HL-60/S4 treated with phorbol 12-myristate 13-acetate at 8.2 ng/mL for 4 days and 3 days (cell line): ENCODE measurements at regions not wholly inside any gene's neighbourhood (a gene's known extent, or its start where the extent isn't known, plus 50 kb on each side); places are given as distances from the start of the nearest gene placed in this dataset.

ENCODE experiments used
- in situ Hi-C: fragments of 300-500 bp; cut with MboI; formaldehyde crosslinking; loops from 2 replicates; pipeline ENCODE4 v1.15.0; 2022; ENCODE audit warnings: low sequenced_read_pairs

GRCh38 chr5:67360047-67360446, 163.4 kb upstream of the CD180 start:
- in situ Hi-C loops: no loop called here

- in situ Hi-C loops: no loop called here
Observed at GRCh38 chr5:67358186-67358585, 161.6 kb upstream of the CD180 start.

- in situ Hi-C loops: no loop called here
Observed at GRCh38 chr5:67355120-67355713, 158.6 kb upstream of the CD180 start.

- in situ Hi-C loops: no loop called here
Observed at GRCh38 chr5:67353500-67354450, 157.2 kb upstream of the CD180 start.

- in situ Hi-C loops: no loop called here
Observed at GRCh38 chr5:67350618-67351201, 154.1 kb upstream of the CD180 start.

- in situ Hi-C loops: no loop called here
Observed at GRCh38 chr5:67350185-67350584, 153.6 kb upstream of the CD180 start.

GRCh38 chr5:67347821-67348220, 151.2 kb upstream of the CD180 start:
- in situ Hi-C loops: no loop called here

- in situ Hi-C loops: no loop called here
Observed at GRCh38 chr5:67346611-67347010, 150.0 kb upstream of the CD180 start.

- in situ Hi-C loops: no loop called here
Observed at GRCh38 chr5:67344870-67345269, 148.3 kb upstream of the CD180 start.

GRCh38 chr5:67343835-67344234, 147.2 kb upstream of the CD180 start:
- in situ Hi-C loops: no loop called here

- in situ Hi-C loops: no loop called here
Observed at GRCh38 chr5:67341478-67341877, 144.9 kb upstream of the CD180 start.

- in situ Hi-C loops: no loop called here
Observed at GRCh38 chr5:67339219-67339767, 142.7 kb upstream of the CD180 start.

GRCh38 chr5:67338421-67338820, 141.8 kb upstream of the CD180 start:
- in situ Hi-C loops: no loop called here

GRCh38 chr5:67337751-67338150, 141.2 kb upstream of the CD180 start:
- in situ Hi-C loops: no loop called here

GRCh38 chr5:67335426-67335825, 138.8 kb upstream of the CD180 start:
- in situ Hi-C loops: no loop called here

- in situ Hi-C loops: no loop called here
Observed at GRCh38 chr5:67334373-67334772, 137.8 kb upstream of the CD180 start.

GRCh38 chr5:67333171-67333570, 136.6 kb upstream of the CD180 start:
- in situ Hi-C loops: no loop called here

GRCh38 chr5:67331296-67331925, 134.8 kb upstream of the CD180 start:
- in situ Hi-C loops: no loop called here

GRCh38 chr5:67319935-67320725, 123.5 kb upstream of the CD180 start:
- in situ Hi-C loops: no loop called here

GRCh38 chr5:67318746-67319145, 122.1 kb upstream of the CD180 start:
- in situ Hi-C loops: no loop called here
